Endothelial cell of umbilical vein (primary cell): ENCODE measurements at regions not wholly inside any gene's neighbourhood (a gene's known extent, or its start where the extent isn't known, plus 50 kb on each side); places are given as distances from the start of the nearest gene placed in this dataset.

Experiments
- BruUV-seq: library from RNA; stranded (reverse); fragments of 400-500 nt; replicated peaks from 2 replicates; lab custom pipeline; 2021; lab: Mats Ljungman, UMichigan
- CTCF ChIA-PET: fragments of 300-600, 350-600 bp; sonication (Branson Sonifier 250); formaldehyde crosslinking; loops from one replicate; lab custom pipeline; 2021; ENCODE audit warnings: antibody characterized with exemption, inconsistent platforms; lab: Charles Lee
- POLR2A ChIA-PET: fragments of 300-600, 350-600 bp; sonication (Branson Sonifier 250); formaldehyde crosslinking; loops from one replicate; lab custom pipeline; 2021; ENCODE audit warnings: antibody characterized with exemption, inconsistent platforms; lab: Charles Lee
- DNase-seq: peaks from one replicate; pipeline ENCODE4 v3.0.0-alpha.2; 2011; ENCODE audit warnings: low read depth, low spot score
- FAIRE-seq: peaks from 2 replicates; lab custom pipeline; 2011; peaks lifted over from hg19 to GRCh38; lab: Jason Lieb, UNC
- H2AFZ ChIP-seq: 2 replicates; pipeline ENCODE4 v1.6.0; 2012; ENCODE audit warnings: low read depth, low read length, control low read depth, inconsistent platforms
- H3K27ac ChIP-seq: 2 replicates; pipeline ENCODE4 v1.5.1; 2011; ENCODE audit warnings: low read depth, mild to moderate bottlenecking, control low read depth, low read length, moderate library complexity; ENCODE audit not compliant: insufficient read depth
- H3K27me3 ChIP-seq, 2 experiments: 2 replicates each; pipeline versions ENCODE4 v1.6.0 to v1.6.1; 2011; ENCODE audit warnings: low read length in 2 of 2, mixed read lengths in 1 of 2; ENCODE audit not compliant: control insufficient read depth in 2 of 2, insufficient read depth in 2 of 2
- H3K36me3 ChIP-seq, 2 experiments: 2 replicates in 1 of 2; 3 replicates in 1 of 2; pipeline ENCODE4 v1.5.1; 2011; ENCODE audit warnings: low read length in 2 of 2, mild to moderate bottlenecking in 1 of 2, moderate library complexity in 1 of 2; ENCODE audit not compliant: control insufficient read depth in 2 of 2, insufficient read depth in 2 of 2; ENCODE audit errors: extremely low read depth in 1 of 2
- H3K4me1 ChIP-seq: 3 replicates; pipeline ENCODE4 v1.5.1; 2011; ENCODE audit warnings: mild to moderate bottlenecking, low read length; ENCODE audit not compliant: control insufficient read depth, insufficient read depth; ENCODE audit errors: extremely low read depth
- H3K4me2 ChIP-seq: 2 replicates; pipeline ENCODE4 v1.6.1; 2011; ENCODE audit warnings: low read length, control low read depth, mixed read lengths; ENCODE audit not compliant: insufficient read depth
- H3K4me3 ChIP-seq, 3 experiments: fragments of 200-600 bp in 1 of 3; sonication (generic), shearing (Covaris generic) in 1 of 3; replicated peaks in 1 of 3; 2 replicates each; pipeline ENCODE4 v1.5.1; 2011 to 2016; ENCODE audit warnings: control low read depth in 3 of 3, low read length in 3 of 3, mild to moderate bottlenecking in 2 of 3, inconsistent platforms in 1 of 3, low read depth in 1 of 3, moderate library complexity in 1 of 3; ENCODE audit not compliant: insufficient read depth in 1 of 3
- H3K79me2 ChIP-seq: 2 replicates; pipeline ENCODE4 v1.6.0; 2012; ENCODE audit warnings: low read length, inconsistent platforms; ENCODE audit not compliant: control insufficient read depth, insufficient read depth
- H3K9ac ChIP-seq: replicated peaks from 2 replicates; pipeline ENCODE3; 2011; ENCODE audit warnings: low read length, control low read depth; ENCODE audit not compliant: insufficient read depth; ENCODE audit errors: extremely low read depth
- H3K9me1 ChIP-seq: replicated peaks from 3 replicates; pipeline ENCODE4 v1.6.0; 2011; ENCODE audit warnings: mild to moderate bottlenecking, low read length; ENCODE audit not compliant: control insufficient read depth, insufficient read depth; ENCODE audit errors: extremely low read depth
- H3K9me3 ChIP-seq: replicated peaks from 2 replicates; pipeline ENCODE4 v1.5.1; 2012; ENCODE audit warnings: low read length, inconsistent platforms; ENCODE audit not compliant: control insufficient read depth, insufficient read depth
- H4K20me1 ChIP-seq: replicated peaks from 2 replicates; pipeline ENCODE3; 2011; ENCODE audit warnings: mild to moderate bottlenecking, low read length; ENCODE audit not compliant: control insufficient read depth, insufficient read depth; ENCODE audit errors: extremely low read depth
- EZH2 ChIP-seq: IDR thresholded peaks from 2 replicates; pipeline ENCODE4 v1.6.1; 2012; ENCODE audit warnings: borderline replicate concordance, low read depth, mild to moderate bottlenecking, moderate library complexity, low read length, inconsistent platforms; ENCODE audit not compliant: severe bottlenecking
- FOS ChIP-seq: IDR thresholded peaks from 2 replicates; pipeline ENCODE4 v1.6.1; 2011; ENCODE audit warnings: mild to moderate bottlenecking, low read length, moderate library complexity, borderline replicate concordance; ENCODE audit not compliant: insufficient read depth
- GATA2 ChIP-seq: IDR thresholded peaks from 2 replicates; pipeline ENCODE4 v1.7.0; 2011; ENCODE audit warnings: low read depth, mild to moderate bottlenecking, moderate library complexity, mixed read lengths, low read length; ENCODE audit not compliant: insufficient read length, insufficient read depth
- JUN ChIP-seq: IDR thresholded peaks from 2 replicates; pipeline ENCODE4 v1.6.1; 2011; ENCODE audit warnings: borderline replicate concordance, low read depth; ENCODE audit not compliant: insufficient read length, insufficient read depth
- MYC ChIP-seq: IDR thresholded peaks from one replicate; pipeline ENCODE4 v1.6.1; 2011; ENCODE audit warnings: mild to moderate bottlenecking, low read depth, low read length
- POLR2A ChIP-seq: IDR thresholded peaks from 2 replicates; pipeline ENCODE4 v1.6.1; 2012; ENCODE audit warnings: low read depth, mild to moderate bottlenecking, control low read depth, low read length
- POLR2AphosphoS5 ChIP-seq: IDR thresholded peaks from 2 replicates; pipeline ENCODE4 v1.6.1; 2012; ENCODE audit warnings: low read depth, mild to moderate bottlenecking, control low read depth, low read length, moderate library complexity; ENCODE audit not compliant: insufficient read depth
- dilution Hi-C: fragments of 300-500 bp; cut with MboI; formaldehyde crosslinking; loops from one replicate; pipeline ENCODE4 v1.15.0; 2019; ENCODE audit warnings: low sequenced_read_pairs; ENCODE audit not compliant: extremely low pct_ligation_motif_present
- intact Hi-C: fragments of 100-400 bp; cut with micrococcal nuclease; formaldehyde crosslinking; loops from one replicate; pipeline ENCODE4 v1.10.0; 2022
- TF ChIP-seq, protein P1 (sequence below): IDR thresholded peaks from 2 replicates; pipeline ENCODE4 v1.6.1; 2011; ENCODE audit not compliant: insufficient read depth, insufficient read length
- TF ChIP-seq, protein P2 (sequence below), 2 donors: IDR thresholded peaks; 1 replicate in 1 of 2; 2 replicates in 1 of 2; pipeline ENCODE4 v1.5.1; 2011; ENCODE audit warnings: low read length in 2 of 2, mild to moderate bottlenecking in 2 of 2, moderate library complexity in 2 of 2, control low read depth in 1 of 2, inconsistent platforms in 1 of 2, low read depth in 1 of 2; ENCODE audit not compliant: insufficient read depth in 1 of 2; ENCODE audit errors: extremely low read depth in 1 of 2

DNA sequence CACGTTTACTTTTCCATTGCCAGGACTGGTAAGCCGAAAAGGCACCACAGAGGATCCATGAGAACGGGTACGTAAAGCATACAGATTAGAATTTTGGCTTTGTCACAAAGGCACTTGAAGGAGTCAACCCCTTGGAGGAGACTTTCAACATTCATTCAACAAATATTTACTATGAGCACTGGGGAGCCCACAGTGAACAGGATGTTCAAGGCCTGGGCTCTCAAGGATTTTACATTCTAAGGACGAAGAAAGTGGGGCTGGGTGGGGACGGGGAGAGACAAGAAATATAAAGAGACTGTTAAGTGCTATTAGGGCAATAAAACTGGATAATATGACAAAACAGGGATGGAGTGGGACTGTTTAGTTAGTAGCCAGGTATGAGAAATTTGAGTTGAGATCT, 66.0 kb downstream of the KLF4 start:
- Histone ChIP-seq H3K27me3 (no peaks in the 10 kb centered on the region), H4K20me1 (no peaks in the 10 kb centered on the region), H3K36me3 (no peaks in the 10 kb centered on the region), H3K9me1 (no peaks in the 10 kb centered on the region), H3K9ac (no peak overlapping the region), H2AFZ (no peak overlapping the region), H3K4me3 (no peak overlapping the region), H3K79me2 (no peaks in the 10 kb centered on the region), H3K27ac (no peak overlapping the region), H3K4me1 (peaks cover 4% of the 10 kb centered on the region), H3K4me2 (no peak overlapping the region), H3K9me3 (no peaks in the 10 kb centered on the region)
- intact Hi-C loops, result no loop called here
- no TSS peak for BruUV-seq
- no peak for DNase-seq
- TF ChIP-seq, protein P1, sequence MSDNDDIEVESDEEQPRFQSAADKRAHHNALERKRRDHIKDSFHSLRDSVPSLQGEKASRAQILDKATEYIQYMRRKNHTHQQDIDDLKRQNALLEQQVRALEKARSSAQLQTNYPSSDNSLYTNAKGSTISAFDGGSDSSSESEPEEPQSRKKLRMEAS, result no peak
- TF ChIP-seq EZH2 (no peak), MYC (no peak), FOS (no peak), POLR2A (no peak), POLR2AphosphoS5 (no peak), JUN (no peak), GATA2 (no peak)
- TF ChIP-seq, protein P2, sequence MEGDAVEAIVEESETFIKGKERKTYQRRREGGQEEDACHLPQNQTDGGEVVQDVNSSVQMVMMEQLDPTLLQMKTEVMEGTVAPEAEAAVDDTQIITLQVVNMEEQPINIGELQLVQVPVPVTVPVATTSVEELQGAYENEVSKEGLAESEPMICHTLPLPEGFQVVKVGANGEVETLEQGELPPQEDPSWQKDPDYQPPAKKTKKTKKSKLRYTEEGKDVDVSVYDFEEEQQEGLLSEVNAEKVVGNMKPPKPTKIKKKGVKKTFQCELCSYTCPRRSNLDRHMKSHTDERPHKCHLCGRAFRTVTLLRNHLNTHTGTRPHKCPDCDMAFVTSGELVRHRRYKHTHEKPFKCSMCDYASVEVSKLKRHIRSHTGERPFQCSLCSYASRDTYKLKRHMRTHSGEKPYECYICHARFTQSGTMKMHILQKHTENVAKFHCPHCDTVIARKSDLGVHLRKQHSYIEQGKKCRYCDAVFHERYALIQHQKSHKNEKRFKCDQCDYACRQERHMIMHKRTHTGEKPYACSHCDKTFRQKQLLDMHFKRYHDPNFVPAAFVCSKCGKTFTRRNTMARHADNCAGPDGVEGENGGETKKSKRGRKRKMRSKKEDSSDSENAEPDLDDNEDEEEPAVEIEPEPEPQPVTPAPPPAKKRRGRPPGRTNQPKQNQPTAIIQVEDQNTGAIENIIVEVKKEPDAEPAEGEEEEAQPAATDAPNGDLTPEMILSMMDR (IDR thresholded peaks at IDR 0.05; ENCODE audit: extremely low read depth in 1 of 2, insufficient read depth in 1 of 2, low read depth in 1 of 2, low read length in 2 of 2), result no peak
- ChIA-PET CTCF (interaction anchor here (1.5 to 3.6 kb wide), 5 partner anchors 21 to 1390 kb away, joined by 4 to 25 read pairs (median 12); no protein-coding TSS in a partner anchor), POLR2A (no interaction called here)
- no peak for FAIRE-seq
- dilution Hi-C loops, result no loop called here
